ENCODE measurements at regions not wholly inside any gene's neighbourhood (a gene's known extent, or its start where the extent isn't known, plus 50 kb on each side); places are given as distances from the start of the nearest gene placed in this dataset.

- TF ChIP-seq CREBBP (IDR thresholded peaks at IDR 0.05; ENCODE audit: low read depth, low read length), result no peak
- no peak for TF ChIP-seq REST (IDR thresholded peaks at IDR 0.05; ENCODE audit: borderline replicate concordance)
- no peak for TF ChIP-seq REST (CRISPR knock-in tag; IDR thresholded peaks at IDR 0.05; ENCODE audit: low read depth)
- no peak for TF ChIP-seq E4F1 (CRISPR knock-in tag; IDR thresholded peaks at IDR 0.05; ENCODE audit: borderline replicate concordance)
- no peak for TF ChIP-seq TCFL5 (CRISPR knock-in tag; conservative IDR thresholded peaks at IDR 0.05)
- no peak for TF ChIP-seq TARDBP (IDR thresholded peaks at IDR 0.05)
- TF ChIP-seq, protein P1, sequence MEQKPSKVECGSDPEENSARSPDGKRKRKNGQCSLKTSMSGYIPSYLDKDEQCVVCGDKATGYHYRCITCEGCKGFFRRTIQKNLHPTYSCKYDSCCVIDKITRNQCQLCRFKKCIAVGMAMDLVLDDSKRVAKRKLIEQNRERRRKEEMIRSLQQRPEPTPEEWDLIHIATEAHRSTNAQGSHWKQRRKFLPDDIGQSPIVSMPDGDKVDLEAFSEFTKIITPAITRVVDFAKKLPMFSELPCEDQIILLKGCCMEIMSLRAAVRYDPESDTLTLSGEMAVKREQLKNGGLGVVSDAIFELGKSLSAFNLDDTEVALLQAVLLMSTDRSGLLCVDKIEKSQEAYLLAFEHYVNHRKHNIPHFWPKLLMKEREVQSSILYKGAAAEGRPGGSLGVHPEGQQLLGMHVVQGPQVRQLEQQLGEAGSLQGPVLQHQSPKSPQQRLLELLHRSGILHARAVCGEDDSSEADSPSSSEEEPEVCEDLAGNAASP (IDR thresholded peaks at IDR 0.05), result no peak
- TF ChIP-seq NFIC (IDR thresholded peaks at IDR 0.05), result no peak
- TF ChIP-seq CTCF (IDR thresholded peaks at IDR 0.05 in 2 of 3, conservative IDR thresholded peaks at IDR 0.05 in 1 of 3; ENCODE audit: insufficient read depth in 2 of 3, low read depth in 1 of 3, low read length in 3 of 3), result no peak
- TF ChIP-seq ZNF133 (CRISPR knock-in tag; IDR thresholded peaks at IDR 0.05), result no peak
- TF ChIP-seq ZFP30 (CRISPR knock-in tag; IDR thresholded peaks at IDR 0.05; ENCODE audit: borderline replicate concordance), result no peak
- no peak for TF ChIP-seq MED1 (CRISPR knock-in tag; IDR thresholded peaks at IDR 0.05; ENCODE audit: borderline replicate concordance)
- TF ChIP-seq KDM5B (IDR thresholded peaks at IDR 0.05; ENCODE audit: insufficient replicate concordance, low read depth, low read length), result no peak
- TF ChIP-seq ESRRA (IDR thresholded peaks at IDR 0.05; ENCODE audit: borderline replicate concordance, low read depth), result no peak
These were observed 330.3 kb downstream of the PCNX1 start for GRCh38 chr14:71237556-71237955.

Measured in K562 (cell line).